ENCODE measurements at regions not wholly inside any gene's neighbourhood (a gene's known extent, or its start where the extent isn't known, plus 50 kb on each side); places are given as distances from the start of the nearest gene placed in this dataset.

DNA sequence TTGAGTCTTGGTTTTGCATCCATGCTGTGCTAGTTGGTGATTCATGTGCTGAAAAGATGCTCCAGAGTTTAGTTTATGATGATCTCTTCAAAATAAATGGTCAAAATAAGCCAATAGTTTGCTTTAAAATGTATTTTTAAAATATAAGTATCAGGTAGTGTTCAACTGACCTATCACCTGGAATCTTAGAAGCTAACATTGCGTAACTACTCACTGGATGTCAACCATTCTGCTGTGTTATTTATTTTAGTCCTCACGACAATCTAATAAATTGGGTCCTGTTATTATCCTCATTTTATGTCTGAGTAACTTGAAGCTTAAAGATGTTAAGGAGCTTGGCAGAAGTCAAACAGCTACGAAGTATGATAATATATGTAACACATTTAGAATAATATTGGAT is 563.7 kb upstream of the MDFIC2 start:
- DNase-seq (ENCODE audit: low read depth, low spot score) = no peak
- Histone ChIP-seq H3K9ac (replicated peaks; ENCODE audit: extremely low read depth, insufficient read depth, low read length) (no peak overlapping the region), H3K27ac (ENCODE audit: insufficient read depth, low read depth, low read length) (no peak overlapping the region), H4K20me1 (replicated peaks; ENCODE audit: control insufficient read depth, extremely low read depth, insufficient read depth, low read length) (no peaks in the 10 kb centered on the region), H3K27me3 (ENCODE audit: control insufficient read depth in 2 of 2, insufficient read depth in 2 of 2, low read length in 2 of 2) (no peaks in the 10 kb centered on the region), H3K9me1 (replicated peaks; ENCODE audit: control insufficient read depth, extremely low read depth, insufficient read depth, low read length) (no peaks in the 10 kb centered on the region), H3K36me3 (ENCODE audit: control insufficient read depth in 2 of 2, extremely low read depth in 1 of 2, insufficient read depth in 2 of 2, low read length in 2 of 2) (no peaks in the 10 kb centered on the region), H2AFZ (ENCODE audit: low read depth, low read length) (no peak overlapping the region), H3K4me1 (ENCODE audit: control insufficient read depth, extremely low read depth, insufficient read depth, low read length) (no peaks in the 10 kb centered on the region), H3K4me3 (replicated peaks in 1 of 3; ENCODE audit: insufficient read depth in 1 of 3, low read depth in 1 of 3, low read length in 3 of 3) (no peak overlapping the region), H3K9me3 (replicated peaks; ENCODE audit: control insufficient read depth, insufficient read depth, low read length) (no peaks in the 10 kb centered on the region), H3K4me2 (ENCODE audit: insufficient read depth, low read length) (no peak overlapping the region), H3K79me2 (ENCODE audit: control insufficient read depth, insufficient read depth, low read length) (no peaks in the 10 kb centered on the region)
- BruUV-seq (replicated peaks) = no TSS peak
- CTCF ChIA-PET = no interaction called here
- dilution Hi-C loops (cut with MboI; ENCODE audit: extremely low pct_ligation_motif_present, low sequenced_read_pairs) (no loop called here), intact Hi-C loops (cut with micrococcal nuclease) (no loop called here)
- TF ChIP-seq MYC (IDR thresholded peaks at IDR 0.05; ENCODE audit: low read depth, low read length) = no peak
- TF ChIP-seq POLR2A (IDR thresholded peaks at IDR 0.05; ENCODE audit: low read depth, low read length) = no peak
- TF ChIP-seq, protein P1, sequence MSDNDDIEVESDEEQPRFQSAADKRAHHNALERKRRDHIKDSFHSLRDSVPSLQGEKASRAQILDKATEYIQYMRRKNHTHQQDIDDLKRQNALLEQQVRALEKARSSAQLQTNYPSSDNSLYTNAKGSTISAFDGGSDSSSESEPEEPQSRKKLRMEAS (IDR thresholded peaks at IDR 0.05; ENCODE audit: insufficient read depth, insufficient read length) = no peak
- TF ChIP-seq POLR2AphosphoS5 (IDR thresholded peaks at IDR 0.05; ENCODE audit: insufficient read depth, low read depth, low read length) = no peak
- no peak for TF ChIP-seq GATA2 (IDR thresholded peaks at IDR 0.05; ENCODE audit: insufficient read depth, insufficient read length, low read depth, low read length)
- TF ChIP-seq, protein P2, sequence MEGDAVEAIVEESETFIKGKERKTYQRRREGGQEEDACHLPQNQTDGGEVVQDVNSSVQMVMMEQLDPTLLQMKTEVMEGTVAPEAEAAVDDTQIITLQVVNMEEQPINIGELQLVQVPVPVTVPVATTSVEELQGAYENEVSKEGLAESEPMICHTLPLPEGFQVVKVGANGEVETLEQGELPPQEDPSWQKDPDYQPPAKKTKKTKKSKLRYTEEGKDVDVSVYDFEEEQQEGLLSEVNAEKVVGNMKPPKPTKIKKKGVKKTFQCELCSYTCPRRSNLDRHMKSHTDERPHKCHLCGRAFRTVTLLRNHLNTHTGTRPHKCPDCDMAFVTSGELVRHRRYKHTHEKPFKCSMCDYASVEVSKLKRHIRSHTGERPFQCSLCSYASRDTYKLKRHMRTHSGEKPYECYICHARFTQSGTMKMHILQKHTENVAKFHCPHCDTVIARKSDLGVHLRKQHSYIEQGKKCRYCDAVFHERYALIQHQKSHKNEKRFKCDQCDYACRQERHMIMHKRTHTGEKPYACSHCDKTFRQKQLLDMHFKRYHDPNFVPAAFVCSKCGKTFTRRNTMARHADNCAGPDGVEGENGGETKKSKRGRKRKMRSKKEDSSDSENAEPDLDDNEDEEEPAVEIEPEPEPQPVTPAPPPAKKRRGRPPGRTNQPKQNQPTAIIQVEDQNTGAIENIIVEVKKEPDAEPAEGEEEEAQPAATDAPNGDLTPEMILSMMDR (IDR thresholded peaks at IDR 0.05; ENCODE audit: extremely low read depth in 1 of 2, insufficient read depth in 1 of 2, low read depth in 1 of 2, low read length in 2 of 2) = no peak
- FAIRE-seq = no peak
- POLR2A ChIA-PET = no interaction called here

DNA sequence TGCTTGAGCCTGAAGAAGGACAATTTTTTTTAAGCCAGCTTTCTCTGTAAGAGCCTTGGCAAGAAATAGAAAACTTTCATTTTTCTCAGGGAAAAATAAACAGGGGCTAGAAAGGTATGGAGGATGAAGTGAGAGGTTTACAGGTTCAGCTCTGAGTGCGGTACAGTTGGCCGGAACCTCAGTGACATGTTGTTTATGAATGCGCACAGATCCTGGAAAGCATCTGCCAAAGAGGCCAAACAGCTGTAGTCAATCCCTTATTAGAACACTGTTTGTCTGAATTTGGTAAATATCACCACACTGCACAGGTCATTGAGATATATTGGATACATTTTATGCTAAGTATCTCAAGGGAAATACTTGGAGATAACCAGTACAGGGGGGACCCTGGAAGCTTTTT is 561.8 kb upstream of the MDFIC2 start:
- dilution Hi-C loops (cut with MboI; ENCODE audit: extremely low pct_ligation_motif_present, low sequenced_read_pairs) (no loop called here), intact Hi-C loops (cut with micrococcal nuclease) (no loop called here)
- BruUV-seq (replicated peaks) = no TSS peak
- no peak overlapping the region for H3K9ac ChIP-seq (replicated peaks; ENCODE audit: extremely low read depth, insufficient read depth, low read length)
- TF ChIP-seq POLR2AphosphoS5 (IDR thresholded peaks at IDR 0.05; ENCODE audit: insufficient read depth, low read depth, low read length) (no peak), MYC (IDR thresholded peaks at IDR 0.05; ENCODE audit: low read depth, low read length) (no peak), POLR2A (IDR thresholded peaks at IDR 0.05; ENCODE audit: low read depth, low read length) (no peak), JUN (IDR thresholded peaks at IDR 0.05; ENCODE audit: borderline replicate concordance, insufficient read depth, insufficient read length, low read depth) (no peak), GATA2 (IDR thresholded peaks at IDR 0.05; ENCODE audit: insufficient read depth, insufficient read length, low read depth, low read length) (no peak)
- TF ChIP-seq, protein P1 (IDR thresholded peaks at IDR 0.05; ENCODE audit: insufficient read depth, insufficient read length) = no peak
- TF ChIP-seq, protein P2 (IDR thresholded peaks at IDR 0.05; ENCODE audit: extremely low read depth in 1 of 2, insufficient read depth in 1 of 2, low read depth in 1 of 2, low read length in 2 of 2) = no peak
- no peaks in the 10 kb centered on the region for H3K27me3 ChIP-seq (ENCODE audit: control insufficient read depth in 2 of 2, insufficient read depth in 2 of 2, low read length in 2 of 2)
- no peak for DNase-seq (ENCODE audit: low read depth, low spot score)
- CTCF ChIA-PET = interaction anchor here (0.7 kb wide), 1 partner anchor 12 kb away, joined by 3 read pairs; no protein-coding TSS in a partner anchor
- no peaks in the 10 kb centered on the region for H3K79me2 ChIP-seq (ENCODE audit: control insufficient read depth, insufficient read depth, low read length)
- H3K36me3 ChIP-seq (ENCODE audit: control insufficient read depth in 2 of 2, extremely low read depth in 1 of 2, insufficient read depth in 2 of 2, low read length in 2 of 2) = no peaks in the 10 kb centered on the region
- FAIRE-seq = no peak
- POLR2A ChIA-PET = no interaction called here
- no peaks in the 10 kb centered on the region for H3K4me1 ChIP-seq (ENCODE audit: control insufficient read depth, extremely low read depth, insufficient read depth, low read length)
- no peaks in the 10 kb centered on the region for H3K9me3 ChIP-seq (replicated peaks; ENCODE audit: control insufficient read depth, insufficient read depth, low read length)
- H3K4me3 ChIP-seq (replicated peaks in 1 of 3; ENCODE audit: insufficient read depth in 1 of 3, low read depth in 1 of 3, low read length in 3 of 3) = no peak overlapping the region
- H4K20me1 ChIP-seq (replicated peaks; ENCODE audit: control insufficient read depth, extremely low read depth, insufficient read depth, low read length) = no peaks in the 10 kb centered on the region
- no peaks in the 10 kb centered on the region for H3K9me1 ChIP-seq (replicated peaks; ENCODE audit: control insufficient read depth, extremely low read depth, insufficient read depth, low read length)
- H3K4me2 ChIP-seq (ENCODE audit: insufficient read depth, low read length) = no peak overlapping the region
- no peak overlapping the region for H3K27ac ChIP-seq (ENCODE audit: insufficient read depth, low read depth, low read length)
- H2AFZ ChIP-seq (ENCODE audit: low read depth, low read length) = no peak overlapping the region

Data from endothelial cell of umbilical vein (primary cell).